Bronchial epithelial cell (primary cell): ENCODE measurements at regions not wholly inside any gene's neighbourhood (a gene's known extent, or its start where the extent isn't known, plus 50 kb on each side); places are given as distances from the start of the nearest gene placed in this dataset.

Experiments used
- DNase-seq: peaks from one replicate; pipeline ENCODE4 v3.0.0-alpha.2; 2010; ENCODE audit warnings: low read depth
- FAIRE-seq: peaks from 2 replicates; lab custom pipeline; 2011; peaks lifted over from hg19 to GRCh38; lab: Jason Lieb, UNC
- H3K27me3 ChIP-seq: 2 replicates; pipeline ENCODE4 v1.5.1; 2011; ENCODE audit warnings: low read length; ENCODE audit not compliant: control insufficient read depth, insufficient read depth
- H3K36me3 ChIP-seq: 2 replicates; pipeline ENCODE4 v1.5.1; 2011; ENCODE audit warnings: low read length; ENCODE audit not compliant: control insufficient read depth, insufficient read depth
- H3K4me3 ChIP-seq: 2 replicates; pipeline ENCODE4 v1.5.1; 2011; ENCODE audit warnings: mild to moderate bottlenecking, low read depth, low read length, control low read depth
- TF ChIP-seq, protein P1 (sequence below): IDR thresholded peaks from 2 replicates; pipeline ENCODE4 v1.5.1; 2011; ENCODE audit warnings: mild to moderate bottlenecking, moderate library complexity, low read length, control low read depth, inconsistent platforms; ENCODE audit not compliant: insufficient read depth, severe bottlenecking

DNA sequence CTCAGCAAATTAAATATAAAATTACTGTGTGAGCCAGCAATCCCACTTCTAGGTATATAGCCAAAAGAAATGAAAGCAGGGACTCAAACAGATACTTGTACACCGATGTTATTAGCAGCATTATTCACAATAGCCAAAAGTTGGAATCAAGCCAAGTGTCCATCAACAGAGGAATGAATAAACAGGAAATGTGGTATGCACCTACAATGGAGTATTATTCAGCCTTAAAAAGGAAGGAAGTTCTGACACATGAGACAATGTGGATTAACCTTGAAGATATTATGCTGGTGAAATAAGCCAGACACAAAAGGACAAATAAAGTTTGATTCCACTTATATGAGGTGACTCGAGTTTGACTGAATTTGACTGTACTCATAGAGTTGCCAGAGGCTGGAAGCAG, 108.3 kb upstream of the DUSP21 start:
- peak; percentile 12 for DNase-seq
- no peak overlapping the region for H3K4me3 ChIP-seq
- no peaks in the 10 kb centered on the region for H3K27me3 ChIP-seq
- FAIRE-seq: no peak
- no peaks in the 10 kb centered on the region for H3K36me3 ChIP-seq
- TF ChIP-seq, protein P1, sequence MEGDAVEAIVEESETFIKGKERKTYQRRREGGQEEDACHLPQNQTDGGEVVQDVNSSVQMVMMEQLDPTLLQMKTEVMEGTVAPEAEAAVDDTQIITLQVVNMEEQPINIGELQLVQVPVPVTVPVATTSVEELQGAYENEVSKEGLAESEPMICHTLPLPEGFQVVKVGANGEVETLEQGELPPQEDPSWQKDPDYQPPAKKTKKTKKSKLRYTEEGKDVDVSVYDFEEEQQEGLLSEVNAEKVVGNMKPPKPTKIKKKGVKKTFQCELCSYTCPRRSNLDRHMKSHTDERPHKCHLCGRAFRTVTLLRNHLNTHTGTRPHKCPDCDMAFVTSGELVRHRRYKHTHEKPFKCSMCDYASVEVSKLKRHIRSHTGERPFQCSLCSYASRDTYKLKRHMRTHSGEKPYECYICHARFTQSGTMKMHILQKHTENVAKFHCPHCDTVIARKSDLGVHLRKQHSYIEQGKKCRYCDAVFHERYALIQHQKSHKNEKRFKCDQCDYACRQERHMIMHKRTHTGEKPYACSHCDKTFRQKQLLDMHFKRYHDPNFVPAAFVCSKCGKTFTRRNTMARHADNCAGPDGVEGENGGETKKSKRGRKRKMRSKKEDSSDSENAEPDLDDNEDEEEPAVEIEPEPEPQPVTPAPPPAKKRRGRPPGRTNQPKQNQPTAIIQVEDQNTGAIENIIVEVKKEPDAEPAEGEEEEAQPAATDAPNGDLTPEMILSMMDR: no peak

DNA sequence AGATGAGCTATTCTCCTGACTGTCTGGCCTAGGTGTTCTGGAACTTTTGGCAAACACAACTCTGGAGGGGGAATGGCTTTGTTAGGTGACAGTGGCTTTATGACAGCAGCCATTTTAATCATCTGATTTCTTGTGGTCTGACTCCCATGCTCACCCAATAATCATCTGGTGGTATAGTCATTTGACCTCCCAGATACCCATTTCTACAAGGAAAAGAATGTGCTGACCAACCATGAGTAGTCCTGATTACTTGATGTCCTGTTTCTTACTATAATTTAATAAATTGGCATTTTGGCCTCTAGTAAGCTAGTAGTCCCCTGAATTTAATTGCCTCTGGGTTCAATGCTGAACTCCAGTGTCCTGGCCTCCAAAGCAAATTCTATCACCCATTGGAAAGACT, 109.9 kb upstream of the DUSP21 start:
- FAIRE-seq (no peak), DNase-seq (peak; percentile 15)
- TF ChIP-seq, protein P1: no peak
- Histone ChIP-seq H3K27me3 (no peaks in the 10 kb centered on the region), H3K4me3 (no peak overlapping the region), H3K36me3 (no peaks in the 10 kb centered on the region)

DNA sequence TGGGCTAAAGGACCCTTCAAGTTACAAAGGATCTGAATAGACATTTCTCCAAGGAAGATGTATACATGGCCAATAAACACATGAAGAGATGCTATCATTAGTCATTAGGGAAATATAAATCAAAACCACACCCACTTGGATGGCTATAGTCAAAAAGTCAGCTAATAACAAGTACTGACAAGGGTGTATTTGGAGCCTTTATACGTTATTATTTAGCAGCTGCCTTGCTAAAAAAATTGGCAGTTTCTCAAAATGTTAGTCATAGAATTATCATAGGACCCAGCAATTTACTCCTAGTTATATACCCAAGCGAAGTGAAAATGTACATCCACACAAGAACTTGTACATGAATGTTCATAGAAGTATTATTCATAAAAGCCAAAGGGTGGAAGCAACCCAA, 112.7 kb upstream of the DUSP21 start:
- DNase-seq (peak; percentile 86), FAIRE-seq (no peak)
- Histone ChIP-seq H3K4me3 (no peak overlapping the region), H3K27me3 (no peaks in the 10 kb centered on the region), H3K36me3 (no peaks in the 10 kb centered on the region)
- TF ChIP-seq, protein P1: no peak

DNA sequence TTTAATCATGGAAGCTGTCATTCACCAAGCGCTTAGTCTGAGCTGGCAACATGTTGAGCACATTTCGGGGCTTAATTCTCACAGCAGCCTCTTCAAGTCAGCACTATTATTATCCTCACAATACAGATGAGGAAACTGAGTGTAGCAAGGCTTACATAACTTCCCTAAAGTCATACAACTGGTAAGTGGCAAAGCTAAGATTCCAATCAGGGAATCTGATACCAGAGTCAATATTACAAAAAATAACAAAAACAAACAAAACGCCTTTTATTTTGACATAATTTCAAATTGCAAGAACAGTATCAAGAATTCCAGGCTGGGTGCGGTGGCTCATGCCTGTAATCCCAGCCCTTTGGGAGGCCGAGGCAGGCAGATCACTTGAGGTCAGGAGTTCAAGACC, 120.4 kb upstream of the DUSP21 start:
- no peak for FAIRE-seq

DNA sequence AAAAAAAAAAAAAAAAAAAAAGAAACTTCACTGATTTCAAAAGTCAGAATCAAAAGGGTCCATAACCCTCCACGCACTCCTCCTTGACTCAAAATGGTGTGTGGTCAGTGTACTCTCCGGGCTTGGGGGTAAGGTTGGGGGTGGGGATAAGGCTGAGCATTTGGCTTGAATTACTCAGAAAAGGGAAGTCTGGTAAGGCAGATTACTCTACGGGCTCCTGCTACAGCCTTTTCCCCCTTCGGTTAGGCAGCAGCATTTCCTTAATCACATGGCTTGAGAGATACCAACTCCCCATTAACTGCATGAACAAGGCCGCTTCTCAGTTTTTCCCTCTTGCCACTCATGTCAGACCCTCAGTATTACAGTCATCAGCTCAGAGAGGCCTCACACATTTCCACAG, 135.4 kb upstream of the DUSP21 start:
- Histone ChIP-seq H3K27me3 (no peaks in the 10 kb centered on the region), H3K4me3 (no peak overlapping the region), H3K36me3 (no peaks in the 10 kb centered on the region)
- FAIRE-seq: peak; percentile 43
- DNase-seq: no peak
- TF ChIP-seq, protein P1: no peak

More for the DNA sequence above, 120.4 kb upstream of the DUSP21 start:
- Histone ChIP-seq H3K36me3 (no peaks in the 10 kb centered on the region), H3K27me3 (no peaks in the 10 kb centered on the region), H3K4me3 (no peak overlapping the region)
- TF ChIP-seq, protein P1: no peak
- DNase-seq: peak; percentile 1

DNA sequence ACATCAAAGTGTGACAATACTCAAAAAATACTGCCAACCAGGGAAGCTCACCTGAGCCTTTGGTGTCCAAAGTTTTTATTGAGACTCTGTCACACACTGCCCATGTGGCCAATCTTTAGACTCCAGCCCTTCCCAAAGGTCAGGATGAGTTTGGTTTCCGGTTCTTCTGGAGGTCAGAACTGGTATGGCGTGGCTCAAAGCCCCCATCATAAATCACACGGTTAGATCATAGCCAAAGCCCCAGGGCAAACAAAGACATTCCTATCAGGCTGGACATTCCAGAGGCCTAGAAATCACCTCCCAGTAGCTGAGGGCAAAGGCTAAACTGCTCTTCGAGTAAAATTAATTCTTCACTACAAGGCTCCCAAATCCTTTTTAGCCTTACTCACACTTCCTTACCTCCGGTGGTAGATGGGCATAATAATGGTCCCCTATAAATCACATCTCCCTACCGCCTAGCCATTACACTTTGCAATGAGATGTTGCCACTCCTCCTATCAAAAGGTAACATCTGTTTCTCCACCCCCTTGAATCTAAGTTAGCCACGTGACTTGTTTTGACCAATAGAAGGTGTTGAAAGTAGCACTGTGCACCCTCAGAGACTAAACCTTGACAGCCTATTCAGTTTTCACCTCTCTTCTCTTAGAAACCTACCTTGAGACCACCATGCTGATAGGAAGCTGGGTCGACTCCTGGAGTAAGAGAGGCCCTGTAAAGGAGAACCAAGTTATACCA, 137.8 kb upstream of the DUSP21 start:
- DNase-seq (no peak), FAIRE-seq (no peak)
- Histone ChIP-seq H3K36me3 (no peaks in the 10 kb centered on the region), H3K27me3 (no peaks in the 10 kb centered on the region), H3K4me3 (no peak overlapping the region)
- TF ChIP-seq, protein P1: no peak
